ENCODE measurements at regions not wholly inside any gene's neighbourhood (a gene's known extent, or its start where the extent isn't known, plus 50 kb on each side); places are given as distances from the start of the nearest gene placed in this dataset.

GRCh38 chr3:164060923-164061322 lies 1017.4 kb downstream of the SI start:
- Histone ChIP-seq H3K79me1 (replicated peaks; ENCODE audit: low read length, poor library complexity, severe bottlenecking) (no peaks in the 10 kb centered on the region), H4K91ac (ENCODE audit: low read length) (no peak overlapping the region), H3K4ac (ENCODE audit: low read depth in 1 of 2, low read length in 2 of 2) (no peak overlapping the region), H2BK12ac (ENCODE audit: low read length in 2 of 2) (no peak overlapping the region), H3K27me3 (ENCODE audit: control insufficient read depth in 1 of 2, insufficient read depth in 1 of 2, low read length in 2 of 2) (no peaks in the 10 kb centered on the region), H3K9ac (ENCODE audit: low read length) (no peak overlapping the region), H3K4me2 (ENCODE audit: low read length, poor library complexity, severe bottlenecking) (no peak overlapping the region), H3K23ac (ENCODE audit: low read length in 2 of 2) (no peak overlapping the region), H2BK120ac (ENCODE audit: low read depth, low read length) (no peak overlapping the region), H3K27ac (ENCODE audit: low read length, poor library complexity, severe bottlenecking) (no peak overlapping the region), H3K4me3 (ENCODE audit: insufficient read depth in 1 of 2, low read depth in 1 of 2, low read length in 2 of 2) (no peak overlapping the region), H2BK5ac (ENCODE audit: low read depth, low read length, poor library complexity, severe bottlenecking) (no peak overlapping the region), H2BK15ac (ENCODE audit: low read depth, poor library complexity, severe bottlenecking) (no peak overlapping the region), H2AK5ac (ENCODE audit: low read length, severe bottlenecking) (no peak overlapping the region), H2AFZ (ENCODE audit: low read depth, low read length) (no peak overlapping the region), H3K4me1 (ENCODE audit: control insufficient read depth, insufficient read depth, low read depth, low read length) (no peaks in the 10 kb centered on the region), H3K36me3 (ENCODE audit: control insufficient read depth in 1 of 2, insufficient read depth in 2 of 2, low read depth in 1 of 2, low read length in 2 of 2) (no peaks in the 10 kb centered on the region), H3K18ac (ENCODE audit: low read depth in 1 of 2, low read length in 2 of 2) (no peak overlapping the region), H3K9me3 (ENCODE audit: control insufficient read depth, low read length) (peaks cover 13% of the 10 kb centered on the region), H4K8ac (ENCODE audit: low read length) (no peak overlapping the region), H3K14ac (ENCODE audit: low read length in 2 of 2) (no peak overlapping the region)
- DNase-seq: no peak
- WGBS: no CpG with 5 or more reads among the region's 1 CpG

GRCh38 chr3:164049847-164050246 lies 1028.4 kb downstream of the SI start:
- no peak overlapping the region for H3K9ac ChIP-seq (ENCODE audit: low read length)
- no peak for DNase-seq
- H3K4ac ChIP-seq (ENCODE audit: low read depth in 1 of 2, low read length in 2 of 2): no peak overlapping the region
- no peak overlapping the region for H3K14ac ChIP-seq (ENCODE audit: low read length in 2 of 2)
- no peak overlapping the region for H2AFZ ChIP-seq (ENCODE audit: low read depth, low read length)
- no peak overlapping the region for H2BK12ac ChIP-seq (ENCODE audit: low read length in 2 of 2)
- H3K4me1 ChIP-seq (ENCODE audit: control insufficient read depth, insufficient read depth, low read depth, low read length): no peaks in the 10 kb centered on the region
- H4K8ac ChIP-seq (ENCODE audit: low read length): no peak overlapping the region
- 88% methylated on average over 1 of the region's 1 CpG for WGBS
- no peaks in the 10 kb centered on the region for H3K27me3 ChIP-seq (ENCODE audit: control insufficient read depth in 1 of 2, insufficient read depth in 1 of 2, low read length in 2 of 2)
- H3K27ac ChIP-seq (ENCODE audit: low read length, poor library complexity, severe bottlenecking): no peak overlapping the region
- no peaks in the 10 kb centered on the region for H3K36me3 ChIP-seq (ENCODE audit: control insufficient read depth in 1 of 2, insufficient read depth in 2 of 2, low read depth in 1 of 2, low read length in 2 of 2)
- no peak overlapping the region for H2BK120ac ChIP-seq (ENCODE audit: low read depth, low read length)
- no peaks in the 10 kb centered on the region for H3K79me1 ChIP-seq (replicated peaks; ENCODE audit: low read length, poor library complexity, severe bottlenecking)
- no peak overlapping the region for H2AK5ac ChIP-seq (ENCODE audit: low read length, severe bottlenecking)
- H4K91ac ChIP-seq (ENCODE audit: low read length): no peak overlapping the region
- H2BK5ac ChIP-seq (ENCODE audit: low read depth, low read length, poor library complexity, severe bottlenecking): no peak overlapping the region
- H2BK15ac ChIP-seq (ENCODE audit: low read depth, poor library complexity, severe bottlenecking): no peak overlapping the region
- no peak overlapping the region for H3K4me2 ChIP-seq (ENCODE audit: low read length, poor library complexity, severe bottlenecking)
- no peak overlapping the region for H3K18ac ChIP-seq (ENCODE audit: low read depth in 1 of 2, low read length in 2 of 2)
- no peak overlapping the region for H3K4me3 ChIP-seq (ENCODE audit: insufficient read depth in 1 of 2, low read depth in 1 of 2, low read length in 2 of 2)
- no peak overlapping the region for H3K23ac ChIP-seq (ENCODE audit: low read length in 2 of 2)
- H3K9me3 ChIP-seq (ENCODE audit: control insufficient read depth, low read length): no peaks in the 10 kb centered on the region

- H3K4ac ChIP-seq (ENCODE audit: low read depth in 1 of 2, low read length in 2 of 2): no peak overlapping the region
- H2BK120ac ChIP-seq (ENCODE audit: low read depth, low read length): no peak overlapping the region
- DNase-seq: no peak
- H3K9me3 ChIP-seq (ENCODE audit: control insufficient read depth, low read length): no peaks in the 10 kb centered on the region
- no peak overlapping the region for H3K18ac ChIP-seq (ENCODE audit: low read depth in 1 of 2, low read length in 2 of 2)
- no peak overlapping the region for H2AK5ac ChIP-seq (ENCODE audit: low read length, severe bottlenecking)
- no peak overlapping the region for H3K27ac ChIP-seq (ENCODE audit: low read length, poor library complexity, severe bottlenecking)
- H3K79me1 ChIP-seq (replicated peaks; ENCODE audit: low read length, poor library complexity, severe bottlenecking): no peaks in the 10 kb centered on the region
- WGBS: 70% methylated on average over 2 of the region's 4 CpGs
- H3K4me2 ChIP-seq (ENCODE audit: low read length, poor library complexity, severe bottlenecking): no peak overlapping the region
- no peak overlapping the region for H4K91ac ChIP-seq (ENCODE audit: low read length)
- no peak overlapping the region for H3K9ac ChIP-seq (ENCODE audit: low read length)
- no peak overlapping the region for H2BK5ac ChIP-seq (ENCODE audit: low read depth, low read length, poor library complexity, severe bottlenecking)
- H2BK12ac ChIP-seq (ENCODE audit: low read length in 2 of 2): no peak overlapping the region
- H2BK15ac ChIP-seq (ENCODE audit: low read depth, poor library complexity, severe bottlenecking): no peak overlapping the region
- H3K27me3 ChIP-seq (ENCODE audit: control insufficient read depth in 1 of 2, insufficient read depth in 1 of 2, low read length in 2 of 2): no peaks in the 10 kb centered on the region
- H2AFZ ChIP-seq (ENCODE audit: low read depth, low read length): no peak overlapping the region
- H3K23ac ChIP-seq (ENCODE audit: low read length in 2 of 2): no peak overlapping the region
- H3K4me1 ChIP-seq (ENCODE audit: control insufficient read depth, insufficient read depth, low read depth, low read length): no peaks in the 10 kb centered on the region
- no peak overlapping the region for H3K14ac ChIP-seq (ENCODE audit: low read length in 2 of 2)
- H4K8ac ChIP-seq (ENCODE audit: low read length): no peak overlapping the region
- H3K36me3 ChIP-seq (ENCODE audit: control insufficient read depth in 1 of 2, insufficient read depth in 2 of 2, low read depth in 1 of 2, low read length in 2 of 2): no peaks in the 10 kb centered on the region
- no peak overlapping the region for H3K4me3 ChIP-seq (ENCODE audit: insufficient read depth in 1 of 2, low read depth in 1 of 2, low read length in 2 of 2)
Measured at GRCh38 chr3:164048451-164048850, 1029.8 kb downstream of the SI start.

- Histone ChIP-seq H3K4ac (ENCODE audit: low read depth in 1 of 2, low read length in 2 of 2) (no peak overlapping the region), H3K27me3 (ENCODE audit: control insufficient read depth in 1 of 2, insufficient read depth in 1 of 2, low read length in 2 of 2) (no peaks in the 10 kb centered on the region), H2BK5ac (ENCODE audit: low read depth, low read length, poor library complexity, severe bottlenecking) (no peak overlapping the region), H3K4me1 (ENCODE audit: control insufficient read depth, insufficient read depth, low read depth, low read length) (no peaks in the 10 kb centered on the region), H3K14ac (ENCODE audit: low read length in 2 of 2) (no peak overlapping the region), H2BK15ac (ENCODE audit: low read depth, poor library complexity, severe bottlenecking) (no peak overlapping the region), H2AFZ (ENCODE audit: low read depth, low read length) (no peak overlapping the region), H2AK5ac (ENCODE audit: low read length, severe bottlenecking) (no peak overlapping the region), H3K18ac (ENCODE audit: low read depth in 1 of 2, low read length in 2 of 2) (no peak overlapping the region), H3K4me2 (ENCODE audit: low read length, poor library complexity, severe bottlenecking) (no peak overlapping the region), H4K8ac (ENCODE audit: low read length) (no peak overlapping the region), H3K36me3 (ENCODE audit: control insufficient read depth in 1 of 2, insufficient read depth in 2 of 2, low read depth in 1 of 2, low read length in 2 of 2) (no peaks in the 10 kb centered on the region), H2BK12ac (ENCODE audit: low read length in 2 of 2) (no peak overlapping the region), H2BK120ac (ENCODE audit: low read depth, low read length) (no peak overlapping the region), H3K79me1 (replicated peaks; ENCODE audit: low read length, poor library complexity, severe bottlenecking) (no peaks in the 10 kb centered on the region), H3K9ac (ENCODE audit: low read length) (no peak overlapping the region), H3K23ac (ENCODE audit: low read length in 2 of 2) (no peak overlapping the region), H3K4me3 (ENCODE audit: insufficient read depth in 1 of 2, low read depth in 1 of 2, low read length in 2 of 2) (no peak overlapping the region), H4K91ac (ENCODE audit: low read length) (no peak overlapping the region), H3K9me3 (ENCODE audit: control insufficient read depth, low read length) (peaks cover 2% of the 10 kb centered on the region), H3K27ac (ENCODE audit: low read length, poor library complexity, severe bottlenecking) (no peak overlapping the region)
- no peak for DNase-seq
- WGBS: 79% methylated on average over 2 of the region's 2 CpGs
Measured at GRCh38 chr3:164040991-164041390, 1037.3 kb downstream of the SI start.

Data from mesenchymal stem cell (in vitro differentiated cells and primary cell).